HG02981 (cell line): ENCODE measurements at regions not wholly inside any gene's neighbourhood (a gene's known extent, or its start where the extent isn't known, plus 50 kb on each side); places are given as distances from the start of the nearest gene placed in this dataset.
"Not testable (repeated sequence)": the region's sequence is repeated elsewhere in the genome, so short reads cannot be mapped to it uniquely, and the experiment has no call there.

ENCODE experiments used
- ATAC-seq: cut with Tn5 transposase; IDR thresholded peaks from one replicate; pipeline ENCODE4 v1.9.1; 2021; ENCODE audit warnings: mild to moderate bottlenecking, moderate library complexity; ENCODE audit not compliant: unreplicated experiment

DNA sequence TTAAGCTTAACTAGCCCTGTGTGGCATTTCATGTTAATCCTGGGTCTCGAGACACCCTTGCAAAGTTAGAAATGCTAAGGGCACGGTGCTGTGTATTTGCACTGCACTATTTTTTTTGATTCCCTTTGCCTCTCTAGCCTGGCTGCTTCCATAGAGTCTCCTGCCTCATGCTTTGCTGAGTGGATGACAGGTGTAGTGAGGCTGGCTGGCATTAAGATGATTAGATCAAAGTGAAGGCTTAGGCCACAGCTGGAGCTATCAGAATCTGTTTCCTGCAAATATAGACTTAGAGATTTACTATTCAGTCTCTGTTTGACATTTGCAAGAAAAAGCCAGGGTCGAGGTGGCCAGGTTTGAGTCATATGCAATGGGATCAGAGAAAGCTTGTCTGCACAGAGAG, 791.1 kb downstream of the AACS start:
- ATAC-seq = no peak

DNA sequence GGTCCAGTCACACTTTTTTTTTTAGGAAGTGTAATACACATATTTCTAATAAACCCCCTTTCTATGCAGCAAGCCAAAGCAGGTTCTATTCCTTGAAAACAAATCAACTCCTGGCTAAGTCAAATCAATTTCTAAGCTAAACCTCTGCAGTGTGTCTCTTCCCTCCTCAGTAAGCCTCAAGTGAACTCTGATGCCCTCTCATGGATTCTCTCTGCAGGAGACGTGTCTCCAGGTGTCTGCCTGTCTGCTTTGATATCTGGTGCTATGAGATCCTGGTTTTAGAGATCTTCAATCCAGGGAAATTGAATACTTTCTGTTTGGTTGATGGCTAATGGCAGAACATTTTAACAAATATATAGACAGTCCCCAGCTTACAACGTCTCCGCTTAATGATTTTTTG, 791.7 kb downstream of the AACS start:
- ATAC-seq = no peak

DNA sequence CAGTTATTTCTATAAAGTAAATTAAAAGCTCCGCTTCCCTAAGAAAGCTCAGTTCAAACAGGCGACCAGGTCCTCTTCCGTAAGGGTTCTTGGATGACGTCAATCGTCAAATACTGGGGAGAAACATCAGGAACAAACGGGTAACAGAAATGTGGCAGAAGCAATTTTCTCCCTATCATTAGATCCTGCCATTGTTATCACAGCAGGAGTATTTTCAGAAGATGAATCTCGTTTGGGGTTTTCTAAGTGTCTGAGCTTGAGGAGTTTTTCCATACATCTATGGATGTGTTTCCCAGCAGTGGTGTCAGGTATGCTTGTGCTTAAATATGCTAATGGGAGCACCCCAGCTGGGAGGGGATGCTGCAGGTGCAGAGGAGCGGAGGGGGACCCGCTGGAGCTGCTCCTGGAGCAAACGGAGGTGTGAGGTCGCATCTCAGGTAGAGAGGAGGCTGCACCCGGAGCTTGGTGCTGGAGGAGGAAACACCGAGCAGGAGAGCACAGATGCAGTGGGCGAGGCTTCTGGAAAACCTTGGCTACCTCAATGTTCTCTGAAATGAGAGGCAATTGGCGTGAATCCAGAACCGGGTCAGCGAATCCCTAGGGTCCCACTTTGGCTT, 795.5 kb downstream of the AACS start:
- no peak for ATAC-seq

DNA sequence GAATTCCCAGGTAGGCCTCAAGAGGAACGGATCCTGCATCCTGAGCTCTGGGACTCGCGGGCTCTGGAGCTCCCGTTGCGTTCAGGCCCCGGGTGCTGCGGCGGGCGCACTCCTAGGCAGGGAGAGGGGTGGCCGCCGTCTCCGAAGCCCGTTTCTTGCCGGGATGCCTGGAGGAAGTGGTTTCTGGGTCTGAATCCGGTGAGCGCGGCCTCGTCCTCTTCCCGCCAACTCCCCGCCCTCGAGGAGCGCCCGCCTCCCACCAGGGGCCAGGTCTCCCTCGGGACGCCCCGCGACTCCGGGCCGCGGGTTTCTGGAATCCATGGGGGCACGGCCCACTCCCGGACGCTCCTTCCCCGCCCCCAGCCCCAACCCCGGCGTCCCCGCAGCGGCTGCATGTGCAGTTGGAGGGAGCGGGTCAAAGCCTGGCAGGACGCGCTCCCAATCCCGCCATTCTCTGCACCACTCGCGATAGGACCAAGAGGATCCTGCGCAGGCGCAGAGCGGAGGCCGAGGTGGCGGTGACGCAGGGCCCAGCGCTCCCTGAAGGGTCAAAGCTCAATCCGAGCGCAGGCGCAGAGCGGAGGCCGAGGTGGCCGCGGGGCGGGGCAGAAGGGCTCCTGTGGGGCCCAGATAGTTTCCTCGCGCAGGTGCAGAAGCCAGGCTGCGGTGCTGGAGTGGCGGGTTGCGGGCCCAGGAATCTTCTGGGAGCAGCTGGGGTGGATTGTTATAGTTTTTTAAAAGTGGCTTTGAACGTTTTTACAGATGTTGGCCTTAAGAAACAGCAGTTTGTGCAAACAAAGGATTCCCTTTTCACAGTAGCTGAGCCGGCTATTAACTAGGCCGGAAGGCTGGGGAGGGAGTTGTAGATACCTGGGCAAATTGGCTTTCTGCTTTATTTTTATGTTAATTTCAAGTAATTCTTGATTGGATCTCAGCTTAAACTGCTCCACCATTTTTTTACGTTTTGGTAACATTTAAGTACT, 796.4 kb downstream of the AACS start:
- no peak for ATAC-seq

DNA sequence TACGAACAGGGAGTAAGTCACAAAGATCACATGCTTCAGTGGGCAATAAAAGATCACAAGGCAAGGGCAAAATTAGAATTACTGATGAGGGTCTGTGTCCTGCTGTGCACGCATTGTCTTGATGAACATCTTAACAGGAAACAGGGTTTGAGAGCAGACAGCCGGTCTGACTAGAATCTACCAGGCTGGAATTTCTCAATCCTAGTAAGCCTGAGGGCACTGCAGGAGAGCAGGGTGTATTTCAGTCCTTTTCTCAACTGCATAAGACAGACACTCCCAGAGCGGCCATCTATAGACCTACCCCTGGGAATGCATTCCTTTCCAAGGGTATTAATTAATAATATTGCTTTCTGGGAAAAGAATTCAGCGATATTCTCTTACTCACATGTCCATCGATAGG, 800.0 kb downstream of the AACS start:
- not testable (repeated sequence) for ATAC-seq

DNA sequence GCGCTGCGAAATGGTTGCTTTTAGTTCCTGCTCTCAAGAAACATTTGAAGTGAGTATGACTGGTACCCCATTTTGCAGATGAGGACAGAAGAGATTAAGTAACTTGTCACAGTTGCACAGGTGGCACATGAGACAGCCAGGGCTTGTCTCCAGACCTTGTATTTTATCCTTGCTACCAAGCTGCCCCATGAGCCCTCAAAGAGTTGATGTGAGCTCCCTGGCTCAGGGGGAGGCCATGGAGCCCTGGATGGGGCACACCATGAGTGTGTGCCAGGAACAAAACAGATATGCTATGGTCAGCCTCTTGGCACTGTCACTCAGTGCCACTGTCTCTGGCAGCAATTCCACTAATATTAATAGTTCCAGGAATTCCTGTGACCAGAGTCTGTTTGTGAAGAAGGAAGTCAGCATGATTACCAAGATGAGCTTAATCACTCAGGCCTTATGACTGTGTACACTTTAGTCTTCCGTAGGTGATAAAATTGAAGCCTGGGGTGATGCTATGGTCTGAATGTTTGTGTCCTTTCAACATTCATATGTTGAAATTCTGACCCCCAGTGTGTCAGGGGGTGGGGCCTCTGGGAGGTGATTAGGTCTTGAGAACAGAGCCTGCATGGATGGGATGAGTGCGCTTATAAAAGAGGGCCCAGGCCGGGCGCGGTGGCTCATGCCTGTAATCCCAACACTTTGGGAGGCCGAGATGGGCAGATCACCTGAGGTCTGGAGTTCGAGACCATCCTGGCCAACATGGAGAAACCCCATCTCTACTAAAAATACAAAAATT, 806.8 kb downstream of the AACS start:
- ATAC-seq = no peak

DNA sequence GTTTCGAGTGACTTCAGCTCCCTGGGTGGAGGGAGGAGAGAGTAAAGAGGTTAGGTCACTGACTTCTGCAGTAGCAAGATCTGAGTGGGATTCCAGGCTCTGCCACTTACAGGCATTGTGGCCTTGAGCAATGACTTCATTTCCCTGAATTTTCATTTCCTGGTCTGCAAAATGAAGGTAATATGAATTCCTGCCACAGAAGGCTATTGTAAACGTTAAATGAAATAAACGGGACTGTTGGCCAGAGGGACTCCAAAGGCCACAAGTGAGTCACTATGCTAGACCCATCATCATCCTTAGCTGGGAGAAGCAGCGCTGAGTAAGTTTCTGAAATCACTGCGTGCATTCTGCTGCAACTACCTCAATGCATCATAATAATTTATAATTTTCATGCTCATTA, 807.8 kb downstream of the AACS start:
- no peak for ATAC-seq

DNA sequence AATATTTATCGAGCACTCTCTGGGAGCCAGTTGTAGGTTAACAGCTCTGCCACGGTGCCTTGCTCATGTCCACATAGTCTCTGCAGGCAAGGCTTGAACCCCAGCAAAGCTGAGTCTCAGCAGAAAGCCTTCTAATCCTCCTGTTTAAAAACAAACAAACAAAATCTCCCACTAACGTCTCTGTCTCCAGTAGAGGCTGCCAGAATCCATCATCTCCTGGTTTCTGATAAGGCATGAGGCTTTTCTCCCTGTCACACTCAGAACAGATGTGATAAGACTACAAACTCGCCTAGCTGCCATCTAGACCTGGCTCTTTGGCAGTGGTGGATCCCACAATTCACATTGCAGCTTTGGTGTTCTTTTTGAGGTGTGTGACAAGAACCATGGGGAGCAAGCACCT, 813.2 kb downstream of the AACS start:
- no peak for ATAC-seq

DNA sequence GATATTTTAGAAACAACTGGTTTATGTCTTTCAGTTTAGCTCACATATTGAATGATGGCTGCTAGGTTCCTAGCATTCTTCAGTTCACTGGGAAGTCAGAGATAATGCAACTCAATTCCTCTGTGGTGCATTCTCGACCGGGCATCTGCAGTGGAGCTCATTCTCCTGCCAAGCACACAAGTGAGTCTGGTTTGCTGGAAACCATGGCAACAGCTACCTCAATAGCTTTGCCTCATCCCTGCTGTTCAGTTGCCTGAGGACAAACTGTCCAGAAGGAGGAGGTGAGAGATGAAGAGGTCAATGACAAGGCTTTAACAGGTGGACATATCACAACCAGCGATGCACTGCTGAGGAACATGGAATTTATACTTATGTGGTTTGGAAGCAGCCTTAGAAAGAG, 816.9 kb downstream of the AACS start:
- ATAC-seq = no peak

DNA sequence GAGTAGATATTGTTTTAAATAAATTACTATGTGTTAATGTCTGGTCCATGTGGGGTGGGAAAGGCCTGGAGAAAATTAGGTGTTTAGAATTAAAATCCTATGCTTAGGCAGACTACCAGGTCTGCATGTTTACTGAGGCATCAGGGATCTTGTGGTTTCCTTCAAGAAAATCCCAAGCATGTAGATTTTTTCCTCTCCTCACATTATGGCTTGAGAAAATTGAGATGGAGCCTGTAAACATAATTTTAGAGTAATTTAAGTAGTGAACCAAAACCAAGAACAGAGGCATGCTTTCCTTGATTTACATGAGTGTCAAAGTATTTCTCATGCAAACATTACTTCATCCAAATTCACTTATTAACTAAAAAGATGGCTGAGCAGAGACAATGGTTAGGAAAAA, 823.7 kb downstream of the AACS start:
- no peak for ATAC-seq

DNA sequence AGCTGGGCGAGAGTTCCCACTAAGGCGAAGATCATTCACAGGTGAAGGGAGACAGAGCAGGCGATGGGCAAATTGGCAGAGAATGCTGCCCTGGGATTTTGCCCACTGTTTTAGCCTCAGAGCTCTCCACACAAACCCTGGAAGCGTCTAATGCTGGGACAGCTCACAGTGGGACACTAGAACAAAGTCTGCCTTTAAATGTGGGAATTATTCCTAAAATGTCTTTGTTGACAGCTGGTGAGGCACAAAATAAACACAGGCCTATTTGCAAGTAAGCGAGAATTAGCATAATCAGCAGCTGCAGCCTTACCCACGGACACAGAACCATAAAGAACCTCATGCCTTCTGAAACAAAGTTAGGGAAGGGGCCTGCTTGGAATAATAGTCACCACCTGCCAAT, 824.5 kb downstream of the AACS start:
- no peak for ATAC-seq

DNA sequence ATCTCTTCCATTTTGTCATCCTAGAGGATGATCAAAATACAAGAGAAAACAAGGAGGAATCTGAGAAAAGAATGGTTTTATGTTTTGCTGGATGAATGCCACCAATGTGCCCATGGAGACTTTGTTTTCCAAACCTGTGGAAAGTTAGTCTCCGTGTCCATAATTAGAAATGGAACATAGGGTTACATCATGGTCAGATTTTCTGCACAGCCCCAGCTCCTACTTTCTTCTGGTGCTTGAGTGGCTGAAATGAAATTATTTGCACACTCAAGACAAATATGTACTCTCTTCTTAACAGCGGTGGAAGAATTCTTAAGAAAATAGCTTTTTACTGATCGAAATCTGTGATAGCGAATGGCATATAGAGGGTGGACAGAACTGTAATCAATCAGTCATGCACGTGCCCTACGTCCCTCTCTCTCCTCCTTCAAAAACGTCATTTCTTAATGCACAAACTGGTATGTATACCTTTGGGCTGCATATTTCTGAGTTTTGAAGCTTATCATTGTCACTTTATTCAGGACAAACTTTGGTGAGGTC, 825.2 kb downstream of the AACS start:
- no peak for ATAC-seq

DNA sequence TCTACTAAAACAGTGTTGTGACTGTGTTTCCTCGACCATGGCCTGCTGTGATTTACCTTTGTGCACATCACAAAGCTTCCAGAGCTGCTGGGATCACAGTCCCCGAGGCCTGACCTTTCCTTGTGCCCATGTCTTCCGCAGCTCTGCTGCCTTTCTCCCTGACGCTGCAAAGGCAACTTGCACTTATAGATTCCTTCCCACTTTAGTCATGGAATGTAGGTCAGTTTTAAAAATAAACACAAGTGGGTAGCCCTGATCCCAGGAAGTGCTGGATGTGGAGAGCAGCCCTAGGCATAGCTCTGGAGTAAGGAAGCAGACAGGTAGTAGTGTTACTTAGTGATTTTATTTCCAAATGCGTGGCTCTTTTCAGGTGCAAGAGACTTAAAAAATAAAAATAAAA, 825.7 kb downstream of the AACS start:
- ATAC-seq = no peak

DNA sequence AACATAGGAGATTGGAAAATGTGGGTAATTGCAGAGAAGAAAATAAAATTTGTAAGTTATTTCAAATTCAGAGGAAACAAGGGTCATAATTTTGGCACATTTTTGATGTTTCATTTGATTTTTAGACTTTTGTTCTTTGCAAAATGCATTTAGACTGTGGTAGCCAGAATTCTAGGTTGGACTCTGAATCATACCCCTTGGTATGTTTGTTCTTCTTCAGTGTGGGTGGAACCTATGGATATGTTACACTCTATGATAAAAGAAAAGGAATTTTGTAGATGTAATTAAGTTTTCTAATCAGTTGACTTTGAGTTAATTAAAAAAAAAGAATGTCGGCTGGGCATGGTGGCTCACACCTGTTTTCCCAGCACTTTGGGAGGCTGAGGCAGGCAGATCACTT, 827.0 kb downstream of the AACS start:
- no peak for ATAC-seq

DNA sequence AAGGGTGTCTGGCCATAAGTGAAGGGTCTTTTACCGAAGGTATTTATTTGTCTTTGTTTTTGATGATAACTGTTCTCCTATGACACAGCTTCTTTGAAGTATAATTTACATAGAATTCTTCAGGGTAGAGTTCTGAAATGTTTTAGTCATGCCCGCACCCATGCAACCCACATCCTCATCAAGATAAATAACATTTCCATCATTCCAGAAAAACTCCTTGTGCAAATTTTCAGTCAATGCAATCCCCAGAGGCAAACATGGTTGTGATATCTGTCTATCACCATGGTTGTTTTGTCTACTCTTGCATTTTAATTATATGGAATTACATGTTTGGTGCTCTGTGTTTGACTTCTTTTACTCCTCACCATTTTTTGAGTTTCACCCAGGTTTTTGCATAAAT, 837.8 kb downstream of the AACS start:
- no peak for ATAC-seq

DNA sequence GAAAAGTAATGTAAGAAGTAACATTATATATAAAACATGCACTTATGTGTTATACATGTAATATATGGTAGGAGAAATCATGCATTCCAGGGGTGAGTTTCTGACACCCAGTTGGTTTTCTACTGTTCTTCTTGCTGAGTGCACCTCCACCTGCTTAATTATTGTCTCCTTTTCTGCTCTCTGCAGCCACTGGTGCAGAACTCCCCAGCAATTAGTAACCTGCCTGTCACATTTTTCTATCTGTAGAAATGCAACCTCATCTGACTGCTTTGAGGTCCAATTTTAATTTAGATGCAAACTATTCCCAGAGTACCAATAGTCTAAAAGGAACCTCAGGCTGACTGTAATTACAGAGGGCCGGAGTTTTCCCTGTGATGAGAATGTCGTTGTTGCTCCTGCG, 842.1 kb downstream of the AACS start:
- ATAC-seq = no peak

DNA sequence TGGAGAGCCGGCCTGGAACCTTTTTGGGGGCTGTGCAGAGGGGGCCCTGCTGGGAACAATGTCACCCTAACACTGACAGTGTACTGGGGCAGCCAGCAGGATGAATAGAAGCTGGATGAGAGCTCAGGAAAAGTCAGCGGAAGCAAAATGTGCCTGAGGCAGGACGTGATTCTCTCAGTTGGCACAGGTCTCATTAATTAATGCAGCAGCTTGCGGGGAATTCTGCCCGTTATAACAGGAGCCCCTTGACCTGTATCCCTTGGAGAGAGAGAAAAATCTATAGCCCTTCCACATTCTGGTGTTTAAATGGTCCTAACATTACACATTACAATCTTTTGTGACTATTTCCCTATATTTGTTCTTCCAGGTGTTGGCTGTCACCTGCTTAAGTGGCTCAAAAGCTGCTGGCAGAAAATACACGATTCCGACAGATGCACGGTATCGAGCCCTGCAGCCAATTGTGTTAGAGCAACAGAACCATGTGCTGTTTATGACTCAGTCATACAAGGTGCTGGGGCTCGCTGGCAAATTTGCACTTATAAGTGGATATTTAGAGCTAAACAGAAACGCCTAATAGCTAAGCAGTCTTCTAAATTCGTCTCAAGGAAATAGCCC, 854.7 kb downstream of the AACS start:
- ATAC-seq = no peak

DNA sequence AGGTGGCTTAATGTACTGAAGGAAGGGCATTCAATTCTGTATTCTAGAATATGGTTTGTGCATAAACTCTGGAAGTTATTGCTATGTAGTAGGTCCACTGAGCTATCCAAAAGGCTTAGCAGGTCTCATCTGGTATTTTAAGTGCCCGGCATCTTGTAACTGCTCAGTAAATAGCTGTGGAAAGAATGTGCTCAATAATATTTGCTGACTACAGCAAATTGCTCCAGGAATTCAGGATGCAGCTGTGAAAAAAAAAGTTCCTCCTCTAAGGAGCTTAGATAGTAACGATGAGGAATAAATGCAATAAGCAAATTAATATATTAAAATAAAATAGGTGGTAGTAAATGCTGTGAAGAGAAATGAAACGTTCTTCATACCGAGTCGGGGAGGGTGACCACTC, 857.1 kb downstream of the AACS start:
- no peak for ATAC-seq

DNA sequence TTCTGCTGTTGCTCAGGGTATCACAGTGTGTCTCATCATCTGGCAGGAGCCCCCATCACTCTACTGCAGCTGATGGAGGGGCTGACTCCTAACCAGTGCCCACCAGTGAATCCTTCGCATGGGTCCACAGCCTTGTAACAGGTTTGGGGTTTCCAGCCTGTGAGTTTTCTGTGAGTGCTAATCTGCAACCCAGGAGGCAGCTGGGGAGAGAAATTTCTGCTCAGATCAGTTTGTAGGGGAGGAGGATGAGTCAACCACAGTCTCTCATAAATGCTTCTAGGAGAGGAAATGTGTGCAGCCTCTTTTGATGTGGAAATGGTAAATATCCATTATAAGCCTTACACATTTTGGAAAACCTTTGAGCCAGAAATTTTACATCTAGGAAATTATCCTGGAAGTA, 871.3 kb downstream of the AACS start:
- ATAC-seq = no peak

DNA sequence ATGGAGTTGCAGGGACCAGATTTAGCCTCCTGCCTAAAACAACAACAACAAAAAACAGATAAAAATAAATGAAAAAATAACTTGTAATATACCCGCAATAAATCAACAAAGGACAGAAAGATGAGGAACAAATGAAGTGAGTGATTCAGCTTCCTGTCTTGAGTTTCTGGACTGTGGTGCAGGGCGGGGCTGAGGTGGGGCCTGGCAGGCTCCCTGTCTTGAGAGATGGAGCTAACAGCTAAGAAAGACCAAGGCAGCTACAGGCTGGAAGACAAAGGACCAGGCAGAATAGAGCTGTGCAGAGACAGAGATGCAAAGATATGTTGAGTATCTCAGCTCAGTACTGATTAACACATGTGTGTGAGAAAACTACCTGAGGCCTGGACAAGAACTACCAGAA, 879.2 kb downstream of the AACS start:
- no peak for ATAC-seq

DNA sequence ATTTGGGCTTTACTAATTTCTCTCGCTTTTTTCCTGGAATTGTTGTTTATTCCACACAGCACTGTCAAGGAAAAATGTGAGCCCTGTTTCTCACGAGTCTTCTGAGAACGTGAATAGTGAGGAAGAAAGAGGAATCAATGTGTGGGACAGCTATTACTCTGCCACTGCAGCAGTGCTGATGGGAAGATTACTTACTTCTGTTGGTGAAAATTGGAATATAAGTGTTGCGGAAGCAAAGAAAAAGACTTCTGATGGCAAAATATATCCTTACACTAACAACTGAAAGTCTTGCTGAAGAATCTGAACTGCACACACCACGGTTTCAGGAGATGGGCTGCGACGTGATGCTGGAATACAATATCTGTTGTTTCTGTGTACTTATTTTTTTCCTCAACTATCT, 884.2 kb downstream of the AACS start:
- ATAC-seq = no peak
